GM12874 (cell line): ENCODE measurements at regions not wholly inside any gene's neighbourhood (a gene's known extent, or its start where the extent isn't known, plus 50 kb on each side); places are given as distances from the start of the nearest gene placed in this dataset.

Source experiments
- TF ChIP-seq, protein P1 (sequence below): IDR thresholded peaks from 2 replicates; pipeline ENCODE4 v1.5.1; 2011; ENCODE audit warnings: low read depth, mild to moderate bottlenecking, control low read depth, low read length, moderate library complexity; ENCODE audit not compliant: insufficient read depth

DNA sequence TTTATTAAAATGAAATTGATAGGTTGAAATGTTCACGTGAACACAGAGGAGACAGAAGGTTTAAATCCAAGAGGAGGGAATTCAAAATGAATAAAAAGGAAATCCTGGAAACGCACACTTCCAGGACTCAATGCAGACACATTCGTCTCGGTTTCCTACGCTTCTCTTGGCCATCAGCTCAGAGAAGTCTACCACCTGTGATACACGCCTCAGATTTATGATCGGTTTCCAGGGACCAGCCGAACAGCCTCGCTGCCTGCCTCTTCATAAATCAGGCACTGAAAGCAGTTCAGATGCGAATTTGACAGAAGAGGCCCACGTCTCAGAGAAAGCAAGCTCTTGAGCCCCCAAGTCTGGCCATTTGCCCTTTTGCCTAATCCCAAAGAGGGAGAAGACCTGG, 125.5 kb upstream of the IRX3 start:
- TF ChIP-seq, protein P1, sequence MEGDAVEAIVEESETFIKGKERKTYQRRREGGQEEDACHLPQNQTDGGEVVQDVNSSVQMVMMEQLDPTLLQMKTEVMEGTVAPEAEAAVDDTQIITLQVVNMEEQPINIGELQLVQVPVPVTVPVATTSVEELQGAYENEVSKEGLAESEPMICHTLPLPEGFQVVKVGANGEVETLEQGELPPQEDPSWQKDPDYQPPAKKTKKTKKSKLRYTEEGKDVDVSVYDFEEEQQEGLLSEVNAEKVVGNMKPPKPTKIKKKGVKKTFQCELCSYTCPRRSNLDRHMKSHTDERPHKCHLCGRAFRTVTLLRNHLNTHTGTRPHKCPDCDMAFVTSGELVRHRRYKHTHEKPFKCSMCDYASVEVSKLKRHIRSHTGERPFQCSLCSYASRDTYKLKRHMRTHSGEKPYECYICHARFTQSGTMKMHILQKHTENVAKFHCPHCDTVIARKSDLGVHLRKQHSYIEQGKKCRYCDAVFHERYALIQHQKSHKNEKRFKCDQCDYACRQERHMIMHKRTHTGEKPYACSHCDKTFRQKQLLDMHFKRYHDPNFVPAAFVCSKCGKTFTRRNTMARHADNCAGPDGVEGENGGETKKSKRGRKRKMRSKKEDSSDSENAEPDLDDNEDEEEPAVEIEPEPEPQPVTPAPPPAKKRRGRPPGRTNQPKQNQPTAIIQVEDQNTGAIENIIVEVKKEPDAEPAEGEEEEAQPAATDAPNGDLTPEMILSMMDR: no peak

DNA sequence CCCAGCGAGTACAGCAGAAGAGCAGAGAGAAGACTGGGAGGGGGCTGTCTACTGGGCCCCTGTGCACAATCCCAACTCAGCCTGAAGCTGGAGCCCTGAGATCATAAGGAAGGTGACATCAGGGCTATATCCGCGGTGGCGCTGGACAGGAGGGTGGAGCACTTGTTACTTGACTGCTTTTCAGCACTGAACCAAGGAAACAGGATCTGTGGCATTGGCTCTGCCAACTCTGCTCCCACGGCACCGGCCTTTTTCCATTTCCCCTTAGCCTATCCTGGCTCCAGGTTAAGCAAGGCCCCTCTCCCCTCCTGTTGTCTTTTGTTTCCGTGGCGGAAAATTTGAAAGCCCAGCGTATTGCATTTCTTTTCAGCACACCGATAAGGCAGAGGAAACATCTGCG, 125.0 kb upstream of the IRX3 start:
- TF ChIP-seq, protein P1: no peak

DNA sequence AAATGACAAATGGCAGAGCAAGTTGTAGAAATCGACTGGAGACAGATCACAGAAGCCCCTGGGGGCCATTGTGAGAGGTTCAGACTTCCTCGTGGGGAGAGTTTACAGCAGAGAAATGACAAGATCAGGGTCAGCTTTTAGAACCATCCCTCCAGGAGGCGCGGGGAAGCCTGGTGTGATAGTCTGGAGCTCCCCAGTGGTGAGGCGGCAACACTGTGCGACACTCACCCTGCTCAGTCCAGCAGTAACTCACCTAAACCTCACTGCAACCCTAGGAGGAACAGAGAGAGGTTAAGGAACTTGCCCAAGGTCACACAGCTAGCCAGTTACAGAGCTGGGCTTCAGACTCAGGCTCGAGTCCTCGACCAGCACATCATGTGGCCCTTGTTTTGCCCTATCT, 123.4 kb upstream of the IRX3 start:
- TF ChIP-seq, protein P1: no peak

DNA sequence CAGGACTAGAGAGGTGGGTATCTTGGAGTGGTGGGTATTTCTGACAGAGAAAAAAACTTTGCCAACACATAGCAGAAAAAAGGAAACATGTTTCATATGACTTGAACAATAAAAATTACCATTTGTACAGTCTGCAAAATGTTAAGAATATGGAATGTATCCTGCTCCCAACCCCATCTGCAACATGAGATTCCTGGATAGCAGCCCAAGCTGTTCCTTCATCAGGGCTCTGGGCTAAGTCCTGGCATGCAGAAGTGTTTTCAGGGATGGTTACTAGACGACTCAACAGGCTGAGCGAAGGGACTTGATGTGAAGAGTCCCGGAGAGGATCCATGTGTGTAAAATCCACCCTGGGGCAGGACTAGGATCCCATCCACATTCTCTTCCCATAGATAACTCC, 121.0 kb upstream of the IRX3 start:
- TF ChIP-seq, protein P1: no peak

DNA sequence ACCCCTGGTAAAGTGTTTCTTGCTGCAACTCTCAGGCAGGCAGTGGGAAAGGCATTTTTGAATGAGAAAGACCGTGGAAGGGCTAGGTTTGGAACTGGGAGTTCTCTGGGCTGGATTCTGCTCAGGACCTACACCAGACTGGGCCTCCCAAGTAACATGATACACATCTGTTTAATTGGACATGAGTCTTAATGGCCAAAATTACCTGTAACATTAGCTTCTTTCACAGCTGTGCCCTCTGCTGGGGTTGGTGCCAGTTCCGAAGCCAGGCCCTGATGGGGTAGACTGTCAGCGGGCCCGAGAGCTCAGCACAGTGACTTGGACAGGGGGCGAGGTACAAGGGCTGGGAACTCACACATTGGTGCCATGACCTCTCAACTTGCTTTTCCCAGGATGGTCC, 118.9 kb upstream of the IRX3 start:
- TF ChIP-seq, protein P1: no peak

DNA sequence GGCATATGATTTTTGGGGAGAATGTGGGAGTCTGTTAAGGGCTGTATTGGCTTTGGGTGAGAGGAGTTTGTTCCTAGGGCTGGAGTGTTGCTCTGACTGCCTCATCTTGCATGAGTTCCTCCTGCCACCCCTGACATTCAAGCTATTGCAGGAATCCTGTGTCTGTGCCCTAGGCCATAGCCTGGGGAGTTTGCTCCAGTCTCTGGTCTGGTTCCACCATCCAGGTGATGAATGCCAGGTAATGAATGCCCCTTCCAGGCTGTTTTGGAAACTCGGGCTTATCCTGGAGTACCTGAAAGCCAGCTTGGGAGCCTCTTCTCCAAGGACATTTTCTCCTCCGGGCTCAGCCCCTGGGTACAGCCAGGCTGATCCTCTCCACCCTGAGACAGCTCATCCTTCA, 117.0 kb upstream of the IRX3 start:
- TF ChIP-seq, protein P1: no peak

DNA sequence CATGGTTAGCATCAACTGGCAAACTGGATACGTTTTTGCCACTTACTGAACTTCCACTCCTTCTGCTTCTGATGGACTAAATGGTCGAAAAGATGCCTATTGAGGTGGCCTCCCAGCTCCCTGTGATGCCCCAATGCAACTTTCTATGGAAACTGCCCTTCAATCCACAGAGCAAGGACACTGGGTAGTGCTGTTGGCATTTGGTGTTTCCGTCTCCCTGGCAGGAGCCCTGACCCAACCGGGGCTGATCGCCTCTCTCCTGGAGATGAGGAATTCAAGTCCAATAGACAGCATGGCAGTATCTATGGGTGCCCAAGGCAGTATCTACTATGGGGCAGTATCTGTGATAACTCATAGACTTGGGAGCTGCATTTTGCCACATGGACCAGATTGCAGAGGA, 116.3 kb upstream of the IRX3 start:
- TF ChIP-seq, protein P1: no peak

DNA sequence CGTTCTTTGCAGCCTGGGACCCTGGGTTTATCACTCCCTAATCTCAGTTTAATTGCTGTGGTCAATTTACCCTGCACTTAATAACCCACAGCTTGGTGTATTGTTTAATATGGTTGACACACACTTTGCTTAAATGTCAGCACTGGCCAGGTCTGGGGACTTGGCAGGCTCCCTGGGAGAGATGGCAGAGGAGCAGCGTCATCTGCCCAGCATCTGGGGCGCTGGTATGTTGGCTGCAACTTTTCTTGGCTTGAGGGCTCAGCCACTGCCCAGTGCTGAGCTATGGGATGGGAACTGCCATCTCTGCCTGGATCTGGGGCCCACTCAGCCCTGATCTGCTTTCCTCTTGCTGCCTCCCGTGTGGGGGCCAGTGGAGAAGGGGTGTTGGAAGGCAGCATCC, 115.7 kb upstream of the IRX3 start:
- TF ChIP-seq, protein P1: no peak
